HG03378 (cell line): ENCODE measurements at regions not wholly inside any gene's neighbourhood (a gene's known extent, or its start where the extent isn't known, plus 50 kb on each side); places are given as distances from the start of the nearest gene placed in this dataset.

ENCODE experiments used
- ATAC-seq: cut with Tn5 transposase; IDR thresholded peaks from one replicate; pipeline ENCODE4 v1.9.1; 2021; ENCODE audit warnings: mild to moderate bottlenecking, moderate library complexity; ENCODE audit not compliant: unreplicated experiment

DNA sequence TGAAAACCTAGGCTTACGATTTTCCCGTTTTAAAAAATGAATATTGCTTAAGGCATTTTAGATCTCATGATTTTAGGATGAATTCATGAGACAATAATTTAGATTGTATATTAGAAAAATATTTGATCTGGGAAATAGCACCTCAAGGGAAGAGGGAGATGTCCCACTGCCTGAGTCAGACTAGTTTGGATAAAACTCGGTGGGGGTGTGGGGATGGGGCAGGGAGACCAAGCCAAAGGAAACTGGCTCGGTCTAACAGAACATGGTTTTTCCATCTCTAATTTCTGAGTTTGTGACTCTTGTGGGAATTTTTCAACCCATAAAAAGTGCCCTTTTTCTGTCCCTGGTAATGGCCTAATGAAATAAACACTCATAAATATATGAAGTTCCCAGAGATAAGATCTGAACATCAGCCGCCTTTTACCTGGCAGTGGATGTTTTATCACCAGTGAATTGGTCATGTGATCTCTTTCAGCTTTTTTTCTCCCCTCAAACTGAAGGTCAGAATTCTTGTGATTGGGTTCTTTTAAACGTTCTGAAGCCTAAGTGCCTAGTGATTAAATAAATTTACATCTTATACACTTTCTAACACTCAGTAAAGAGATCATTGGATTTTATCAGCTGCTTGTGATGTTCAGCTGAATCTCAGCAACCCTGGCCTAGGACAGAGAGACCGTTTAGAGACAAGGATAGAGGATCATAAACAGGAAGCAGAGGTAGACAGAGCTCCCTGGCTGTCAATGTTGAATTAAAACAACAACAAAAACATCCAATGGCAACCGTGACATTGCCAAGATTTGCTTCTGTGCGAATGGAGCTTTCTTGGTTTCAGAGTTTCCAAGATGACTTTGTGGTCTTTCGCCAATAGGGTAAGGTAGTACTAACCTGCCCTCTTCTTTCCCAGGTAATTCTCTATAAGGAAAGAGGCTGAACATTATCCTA is 1038.2 kb downstream of the MCTP2 start:
- no peak for ATAC-seq

DNA sequence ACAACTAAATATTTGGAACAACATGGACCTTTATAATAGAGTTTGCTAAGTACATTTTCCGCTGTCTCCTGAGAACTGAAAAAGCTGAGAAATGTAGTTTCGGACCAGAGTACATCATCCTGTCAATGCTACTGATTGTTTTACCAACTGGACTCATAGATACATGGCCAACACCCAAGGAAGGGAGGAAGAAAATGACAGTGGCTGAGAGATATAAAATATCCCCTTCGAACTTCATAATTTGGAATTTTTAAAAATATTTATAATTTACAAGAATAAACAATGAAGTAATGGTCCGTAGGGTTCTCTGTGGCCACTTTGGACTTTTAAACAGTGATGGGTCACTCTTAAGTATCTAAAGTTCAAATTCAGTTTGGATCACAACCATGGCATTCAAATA is 1042.7 kb downstream of the MCTP2 start:
- no peak for ATAC-seq

DNA sequence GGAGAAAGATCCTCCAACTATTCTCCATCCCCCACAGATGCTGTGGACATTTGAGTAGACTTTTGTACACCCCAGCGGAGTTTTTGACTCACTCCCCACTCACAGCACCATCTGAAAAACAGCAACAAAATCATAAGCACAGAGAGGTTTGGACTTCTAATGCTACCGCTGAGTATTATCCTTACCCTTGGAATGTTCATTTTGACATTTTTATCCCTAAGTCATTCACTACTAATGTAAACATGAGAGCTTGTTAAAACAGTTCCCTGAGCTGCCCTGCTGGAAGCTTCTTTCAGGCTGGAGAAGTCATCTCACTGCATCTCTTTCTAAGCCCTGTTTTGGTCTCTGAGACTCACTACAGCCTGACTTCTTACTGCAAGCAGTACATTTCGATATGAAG is 1045.9 kb downstream of the MCTP2 start:
- no peak for ATAC-seq

DNA sequence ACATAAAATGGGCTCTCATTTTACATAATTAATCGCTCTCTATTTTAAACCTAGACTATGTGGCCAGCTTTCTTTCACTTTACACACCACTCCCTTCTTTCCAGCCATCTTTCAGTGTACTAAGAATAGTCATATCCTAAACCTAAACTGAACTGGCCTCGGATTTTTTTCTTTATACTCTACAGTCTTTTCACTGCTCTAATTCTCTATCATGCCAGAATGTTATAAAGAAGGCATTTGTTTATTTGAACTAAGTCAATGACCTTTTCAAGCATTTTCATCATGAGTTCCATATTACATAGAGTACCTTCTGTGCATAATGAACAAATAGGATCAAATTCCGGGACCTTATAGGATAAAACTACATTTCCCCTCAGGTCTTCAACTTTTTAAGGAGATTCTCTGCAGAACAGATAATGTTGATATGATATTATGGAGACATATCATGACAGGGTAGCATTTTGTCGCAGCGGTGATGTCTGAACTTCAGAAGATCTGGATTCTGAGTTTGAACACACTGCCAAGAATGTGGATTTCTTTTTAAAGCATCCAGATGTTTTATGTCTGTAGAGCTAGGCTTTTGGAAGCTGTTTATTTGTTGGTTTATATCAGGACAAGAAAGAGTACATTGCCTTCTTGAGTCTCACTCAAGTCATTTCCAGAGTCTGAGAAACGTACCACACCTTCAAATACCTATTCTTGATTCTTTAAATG is 1047.3 kb downstream of the MCTP2 start:
- ATAC-seq, result no peak

DNA sequence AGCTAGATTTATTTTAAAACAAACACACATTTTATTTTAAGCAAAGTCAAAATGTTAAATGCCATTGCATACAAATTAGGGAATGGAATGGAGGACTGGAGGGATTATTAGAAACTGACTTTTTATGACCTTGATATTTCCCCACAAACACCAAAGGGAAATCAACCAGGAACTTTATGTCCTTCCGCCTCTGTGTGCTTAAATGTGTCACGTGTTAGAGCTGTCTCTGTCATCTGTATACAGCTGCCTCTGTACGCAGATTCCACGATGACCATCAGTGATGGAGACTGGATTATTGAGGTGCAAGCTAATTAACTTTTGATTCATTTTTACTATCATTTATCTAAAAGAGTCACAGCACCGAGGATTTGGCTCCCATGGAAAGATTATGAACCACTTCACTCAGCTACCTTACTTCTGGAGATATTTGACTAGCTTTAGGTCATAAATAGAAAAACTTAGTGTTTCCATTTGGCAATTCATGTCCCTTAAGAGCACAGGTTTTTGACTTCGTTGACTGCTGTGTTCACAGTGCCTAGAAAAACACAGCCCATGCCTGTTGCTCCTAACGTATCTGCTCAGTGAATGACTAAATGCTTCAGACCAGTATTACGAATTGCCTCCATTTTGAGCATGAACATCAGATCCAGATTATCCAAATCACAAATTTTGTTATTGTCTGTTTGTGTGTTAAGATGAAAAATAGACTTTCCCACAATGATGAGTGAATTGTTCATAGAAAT is 1048.1 kb downstream of the MCTP2 start:
- no peak for ATAC-seq

DNA sequence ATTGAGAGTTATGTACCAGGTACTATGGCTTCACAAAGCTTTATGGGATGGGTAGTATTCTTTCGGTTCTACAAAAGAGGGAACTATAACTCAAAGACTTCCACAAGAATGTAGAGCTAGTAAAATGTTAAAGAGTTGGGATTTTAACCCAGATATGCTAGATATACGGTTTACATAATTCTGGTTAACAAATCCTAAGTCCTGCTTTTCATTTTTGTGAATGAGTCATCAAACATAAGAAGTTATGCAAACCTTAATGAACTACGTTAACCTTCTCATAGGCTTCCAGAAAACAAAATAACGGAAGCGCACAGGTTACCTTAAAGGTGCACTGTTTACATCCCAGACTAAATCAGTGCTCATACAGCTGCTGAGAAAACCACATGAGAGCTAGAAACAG is 1049.3 kb downstream of the MCTP2 start:
- ATAC-seq, result no peak

DNA sequence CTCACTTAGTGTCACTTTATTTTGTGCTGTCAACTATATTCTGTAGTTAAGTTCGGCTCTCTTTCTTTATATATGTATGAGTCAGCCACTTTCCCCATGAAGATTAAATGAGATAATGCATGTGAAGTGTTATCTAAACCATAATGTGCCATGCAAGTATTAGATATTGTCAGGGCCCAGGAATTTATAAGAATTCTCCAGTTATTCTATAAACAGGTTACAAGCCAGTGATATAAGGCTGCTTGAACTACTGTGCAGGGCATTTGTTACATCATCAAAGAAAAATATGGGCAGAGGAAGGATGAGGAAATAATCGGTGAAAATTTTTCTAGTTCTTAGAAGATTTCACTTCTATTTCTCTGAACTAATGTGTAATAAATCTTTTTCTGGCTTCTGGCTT is 1049.0 kb upstream of the NR2F2 start:
- ATAC-seq, result no peak

DNA sequence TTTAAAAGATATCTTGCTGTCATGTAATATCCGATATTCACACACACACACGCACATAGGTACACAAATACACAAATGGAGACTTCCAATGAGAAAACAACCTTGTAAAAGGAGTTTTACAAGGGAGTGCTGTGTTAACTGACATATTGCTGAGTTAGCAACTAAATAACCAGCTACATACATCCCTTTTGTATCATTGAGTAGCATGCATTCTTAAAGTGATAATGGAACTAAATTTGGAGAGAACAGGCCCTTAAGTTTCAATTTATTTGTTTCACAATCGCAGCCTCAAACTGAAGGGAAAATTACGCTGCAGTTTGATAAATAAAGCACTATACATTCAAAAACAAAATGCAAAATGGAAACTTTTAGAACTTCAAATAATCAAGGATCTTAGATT is 1046.0 kb upstream of the NR2F2 start:
- no peak for ATAC-seq

DNA sequence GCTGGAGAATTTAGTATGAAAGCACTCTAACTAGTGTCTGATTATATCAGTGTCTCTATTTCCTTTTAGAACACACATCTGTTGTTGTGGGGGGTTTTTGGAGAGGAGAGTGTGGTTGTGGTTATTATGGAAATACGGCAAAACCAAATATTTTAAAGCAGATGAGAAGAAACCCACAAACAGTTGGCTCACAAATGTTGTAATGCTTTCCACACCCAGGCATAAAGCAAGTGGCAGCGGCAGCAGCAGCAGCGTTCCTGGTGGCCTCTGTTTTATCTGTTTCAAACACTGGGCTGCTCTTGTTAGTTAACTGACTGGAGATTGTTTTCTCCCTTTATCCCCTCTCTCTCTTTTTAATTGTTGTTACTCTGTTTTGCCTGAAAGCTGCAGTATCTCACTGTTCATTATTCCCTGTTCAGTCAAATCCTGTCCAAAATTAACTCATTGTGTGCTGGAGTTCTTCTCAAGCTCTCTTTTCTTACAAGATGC is 1045.5 kb upstream of the NR2F2 start:
- no peak for ATAC-seq

DNA sequence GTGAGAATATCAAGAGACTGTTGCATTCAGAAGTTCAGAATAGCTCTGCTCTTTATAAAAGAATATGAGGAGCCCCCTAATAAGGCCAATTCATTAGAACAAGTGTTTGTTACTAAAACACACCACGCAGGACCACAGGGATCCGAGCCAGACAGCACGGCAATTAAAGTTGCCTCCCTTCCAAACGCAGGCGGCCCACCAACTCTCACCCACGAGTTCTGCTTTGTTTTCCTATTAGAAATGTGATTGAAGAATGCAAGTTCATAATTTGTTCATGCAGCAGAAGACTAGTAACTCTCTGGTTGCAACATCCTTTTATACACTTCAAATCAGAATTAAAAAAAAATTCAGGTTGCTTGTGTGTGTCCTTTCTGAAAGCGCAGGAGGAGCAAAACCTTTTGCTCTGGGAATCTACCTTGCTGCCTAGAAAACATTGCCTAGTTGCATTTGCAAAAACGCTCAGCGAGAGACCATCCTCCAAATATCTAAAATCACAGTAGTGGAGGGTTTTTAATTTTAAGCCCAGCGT is 1044.1 kb upstream of the NR2F2 start:
- no peak for ATAC-seq

DNA sequence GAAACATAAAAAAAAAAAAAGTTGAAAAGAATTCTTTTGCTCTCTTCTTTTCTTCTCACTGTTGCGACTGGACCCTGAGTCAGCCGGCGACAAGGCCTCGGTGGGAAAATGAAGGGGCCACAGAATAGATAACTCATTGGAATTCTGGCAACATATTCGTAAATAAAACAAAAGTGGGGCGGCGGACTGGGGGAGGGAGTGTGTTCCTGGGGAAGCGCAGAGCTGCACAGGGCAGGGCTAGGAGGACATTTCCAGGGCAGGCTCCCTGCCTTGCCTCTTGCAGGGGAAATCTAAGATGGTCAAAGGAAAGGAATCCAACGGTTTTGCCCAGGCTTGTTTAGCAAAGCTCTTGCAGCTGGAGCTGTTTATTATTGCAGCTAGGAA is 1042.8 kb upstream of the NR2F2 start:
- no peak for ATAC-seq

DNA sequence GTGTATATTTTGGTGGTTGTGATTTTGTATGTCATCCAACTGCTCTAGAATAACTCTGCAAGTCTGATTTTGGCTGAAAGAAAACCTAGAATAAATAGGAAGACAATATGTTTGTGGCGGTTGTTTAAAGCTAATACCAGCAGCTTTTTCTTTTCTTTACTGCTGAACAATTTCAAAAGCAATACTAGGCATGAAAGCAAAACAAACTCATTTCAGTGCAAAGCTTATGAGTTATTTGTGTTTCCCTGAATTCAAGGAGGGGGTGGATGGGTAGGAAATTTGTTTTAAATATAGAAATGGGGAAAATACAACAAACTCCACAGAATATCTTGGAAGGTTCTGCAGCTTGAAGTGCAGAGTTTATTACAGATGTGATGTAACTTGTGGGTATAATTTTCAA is 1041.9 kb upstream of the NR2F2 start:
- ATAC-seq, result no peak

DNA sequence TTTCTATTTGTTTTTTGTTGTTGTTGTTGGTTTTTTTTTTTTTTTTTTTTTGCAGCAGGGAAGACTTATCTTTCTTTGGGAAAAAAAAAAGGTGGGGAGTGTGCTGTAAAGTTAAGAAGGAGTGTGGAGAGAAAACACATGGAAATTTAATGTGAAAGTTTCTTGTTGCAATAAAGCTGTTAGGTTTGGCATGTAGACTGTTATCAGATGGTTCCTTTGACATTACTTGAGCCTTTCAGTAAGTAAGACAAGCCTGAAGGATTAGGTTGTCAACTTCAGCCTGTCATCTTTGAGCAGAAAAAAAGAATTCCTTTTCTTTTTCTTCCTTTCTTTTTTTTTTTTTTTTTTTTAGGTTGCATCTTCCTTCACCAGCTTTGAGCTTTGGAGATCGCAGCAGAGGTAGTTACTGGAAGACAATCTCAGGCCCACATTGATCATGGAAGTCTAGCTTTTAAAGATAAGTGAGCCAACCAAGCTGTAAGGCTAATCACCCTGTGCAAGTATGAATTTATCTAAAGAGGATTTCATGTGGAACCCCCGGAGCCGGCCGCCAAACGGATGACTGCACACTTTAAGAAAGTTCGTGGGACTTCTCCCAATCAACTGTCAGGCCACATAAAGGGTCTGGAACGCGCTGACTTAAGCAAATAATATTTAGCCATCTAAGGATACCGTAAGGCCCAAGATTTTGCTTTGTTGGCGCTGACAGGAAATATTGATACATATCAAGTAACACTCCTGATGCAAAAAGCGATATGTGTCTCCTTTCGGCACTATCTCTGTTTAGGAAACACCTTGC is 1040.1 kb upstream of the NR2F2 start:
- no peak for ATAC-seq

DNA sequence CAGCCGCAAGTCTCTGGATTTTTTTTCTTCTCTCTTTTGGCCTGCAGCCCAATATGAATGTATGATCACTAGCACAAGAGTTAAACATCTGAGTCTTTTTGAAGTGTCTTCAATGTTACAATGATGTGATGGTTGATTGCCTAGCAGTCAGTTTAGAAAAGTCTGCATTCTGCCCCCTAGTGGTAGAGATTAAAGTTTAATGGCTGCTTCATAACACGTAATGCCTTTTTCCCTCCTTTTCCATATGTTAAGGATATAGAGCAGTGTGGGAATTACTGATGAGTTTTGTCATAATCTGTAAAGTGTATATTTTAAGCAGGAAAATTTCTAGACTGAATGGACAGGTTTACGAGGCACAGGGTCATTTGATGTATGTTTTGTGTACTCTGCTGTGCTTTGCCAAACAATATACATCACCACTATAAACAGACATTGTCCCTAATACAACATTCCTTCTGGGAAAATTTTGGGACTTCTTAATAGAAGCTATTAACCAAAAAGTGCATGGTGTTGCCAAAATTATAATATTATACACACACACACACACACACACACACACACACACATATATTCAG is 1038.5 kb upstream of the NR2F2 start:
- peak; percentile 78 for ATAC-seq

DNA sequence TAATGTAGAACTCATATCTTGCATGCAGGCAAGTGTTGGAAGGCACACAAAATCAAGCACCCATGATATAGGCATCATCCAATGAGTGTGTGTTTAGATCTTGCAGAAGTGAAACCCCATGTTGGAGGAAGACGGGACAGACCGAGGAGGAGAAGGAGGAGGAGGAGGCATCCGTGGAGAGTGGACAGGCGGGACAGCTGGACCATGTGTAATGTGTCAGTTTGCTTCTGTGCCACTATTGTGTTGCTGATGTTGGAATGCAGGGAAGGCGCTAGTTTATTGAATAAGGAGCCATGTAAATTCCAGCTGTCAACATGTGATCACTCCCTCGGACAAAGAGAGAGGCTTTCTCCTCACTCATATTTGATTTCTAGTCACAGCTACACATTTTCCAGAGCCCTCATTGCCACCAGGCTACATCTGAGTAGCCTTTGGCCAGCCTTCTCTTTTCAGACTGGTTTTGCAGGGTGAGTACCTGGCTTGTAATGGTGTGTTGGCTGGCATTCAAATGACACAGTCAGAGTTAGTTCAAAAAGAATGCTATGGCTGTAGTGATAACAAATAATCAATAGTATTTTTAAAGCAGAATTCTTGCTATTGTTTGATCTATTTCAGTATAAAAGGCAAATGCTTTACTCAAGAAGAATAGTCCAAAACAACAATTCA is 1037.6 kb upstream of the NR2F2 start:
- ATAC-seq, result no peak

DNA sequence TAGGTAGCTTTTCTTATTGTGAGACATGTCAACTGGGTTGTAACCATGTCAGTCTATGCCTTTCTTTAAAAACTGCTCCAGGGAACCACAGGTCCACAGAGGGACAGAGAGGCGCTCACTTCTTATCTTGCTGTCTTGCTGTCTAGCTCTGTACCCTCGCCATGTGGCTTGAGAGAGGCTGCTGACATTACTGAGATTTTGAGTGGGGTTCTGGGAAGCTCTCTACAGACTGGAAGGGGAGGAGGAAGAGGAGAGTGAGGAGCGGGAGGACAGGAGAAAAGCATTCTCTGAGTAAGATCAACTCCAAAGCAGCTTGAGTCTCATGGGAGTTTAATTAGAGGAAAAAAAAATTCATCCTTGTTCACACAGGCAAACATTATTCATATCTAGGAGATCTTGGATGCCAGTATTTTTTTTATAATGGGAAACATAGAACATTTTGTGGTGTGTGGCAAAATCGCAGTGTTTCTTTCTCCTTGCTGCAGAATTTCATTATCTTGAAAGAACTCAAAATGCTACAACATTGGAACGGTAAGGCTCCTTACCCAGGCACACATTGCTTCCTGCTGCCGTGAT is 1037.0 kb upstream of the NR2F2 start:
- no peak for ATAC-seq

DNA sequence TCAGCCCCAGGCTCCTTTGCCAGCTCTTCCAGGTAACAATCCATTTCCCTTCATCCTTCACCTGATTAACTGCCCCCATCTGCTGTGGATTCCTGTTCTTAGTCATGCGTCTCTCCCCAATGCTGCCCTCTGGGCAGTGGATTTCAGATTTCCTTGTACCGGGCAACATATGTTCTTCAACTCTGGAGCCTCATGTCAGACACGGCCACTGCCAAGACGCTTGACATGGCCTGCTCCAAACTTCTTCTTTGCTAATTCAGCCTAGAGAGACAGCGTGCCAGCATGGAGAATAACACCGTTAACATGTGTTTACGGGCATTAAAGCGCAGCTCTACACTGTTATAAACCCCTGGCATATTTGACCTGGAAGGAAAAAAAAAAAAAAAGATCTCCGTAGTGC is 1035.1 kb upstream of the NR2F2 start:
- no peak for ATAC-seq

DNA sequence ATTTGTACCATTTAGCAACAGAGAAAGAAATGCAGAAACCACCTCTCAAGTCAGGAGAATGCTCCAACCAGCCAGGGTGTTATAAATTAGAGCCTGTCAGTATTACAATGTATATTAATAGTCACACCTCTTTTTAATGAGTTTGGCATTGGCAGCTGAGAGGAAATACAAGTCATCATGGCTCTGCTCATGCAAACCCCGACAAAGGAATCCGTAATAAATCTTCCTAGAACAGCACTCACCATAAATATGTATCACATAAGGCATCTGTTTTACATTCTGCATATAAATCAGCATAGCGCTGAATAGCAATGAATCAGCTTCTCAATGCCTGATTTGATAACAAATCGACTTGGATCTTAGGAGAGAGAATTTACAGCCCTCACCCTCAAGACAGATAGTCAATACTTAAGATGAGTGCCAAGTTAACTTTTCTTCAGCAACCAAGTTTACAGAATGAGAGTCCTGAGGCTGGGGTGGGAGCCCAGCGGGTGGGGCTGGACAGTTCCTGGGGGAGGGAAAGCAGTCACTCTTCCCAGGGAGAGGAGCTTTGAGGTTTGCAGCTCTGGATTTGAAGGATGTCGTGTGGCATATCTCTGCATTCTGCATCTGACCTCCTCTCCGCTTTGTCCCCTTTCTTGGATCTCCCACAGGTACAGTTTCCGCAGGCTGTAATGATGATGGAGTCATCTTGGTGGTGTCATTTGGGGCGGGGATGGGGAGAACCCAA is 1034.4 kb upstream of the NR2F2 start:
- ATAC-seq, result no peak
